IPS DF 4.7 (cell line): ENCODE measurements at regions not wholly inside any gene's neighbourhood (a gene's known extent, or its start where the extent isn't known, plus 50 kb on each side); places are given as distances from the start of the nearest gene placed in this dataset.

Experiments used
- DNase-seq: peaks from one replicate; pipeline ENCODE4 v3.0.0-alpha.2; 2013; ENCODE audit warnings: low spot score; ENCODE audit errors: extremely low read depth

GRCh38 chr5:173718469-173718868 lies 102.0 kb upstream of the BOD1 start:
- no peak for DNase-seq

- no peak for DNase-seq
These were observed 103.3 kb upstream of the BOD1 start for GRCh38 chr5:173719731-173720082.

- DNase-seq, result no peak
These were observed 104.0 kb upstream of the BOD1 start for GRCh38 chr5:173720286-173720952.

GRCh38 chr5:173720953-173721600 lies 104.6 kb upstream of the BOD1 start:
- DNase-seq, result no peak

GRCh38 chr5:173721601-173722232 lies 105.3 kb upstream of the BOD1 start:
- DNase-seq, result no peak

GRCh38 chr5:173726846-173727557 lies 110.6 kb upstream of the BOD1 start:
- DNase-seq, result no peak

- no peak for DNase-seq
These were observed 111.7 kb upstream of the BOD1 start for GRCh38 chr5:173727839-173728778.

- no peak for DNase-seq
These were observed 112.8 kb upstream of the BOD1 start for GRCh38 chr5:173729079-173729765.

GRCh38 chr5:173730632-173731298 lies 114.3 kb upstream of the BOD1 start:
- DNase-seq, result no peak

GRCh38 chr5:173733021-173733420 lies 116.6 kb upstream of the BOD1 start:
- no peak for DNase-seq

- DNase-seq, result no peak
These were observed 117.0 kb upstream of the BOD1 start for GRCh38 chr5:173733425-173733824.

- no peak for DNase-seq
These were observed 117.5 kb upstream of the BOD1 start for GRCh38 chr5:173733831-173734501.

GRCh38 chr5:173734716-173735115 lies 118.3 kb upstream of the BOD1 start:
- DNase-seq, result no peak

GRCh38 chr5:173735184-173735583 lies 118.7 kb upstream of the BOD1 start:
- DNase-seq, result no peak

GRCh38 chr5:173735691-173736090 lies 119.2 kb upstream of the BOD1 start:
- DNase-seq, result no peak

GRCh38 chr5:173736374-173736773 lies 119.9 kb upstream of the BOD1 start:
- no peak for DNase-seq

GRCh38 chr5:173736923-173737412 lies 120.5 kb upstream of the BOD1 start:
- no peak for DNase-seq

GRCh38 chr5:173739741-173740140 lies 123.3 kb upstream of the BOD1 start:
- DNase-seq, result no peak

GRCh38 chr5:173740400-173740799 lies 124.0 kb upstream of the BOD1 start:
- no peak for DNase-seq
